Pancreas (tissue), 10 donors: ENCODE measurements at regions not wholly inside any gene's neighbourhood (a gene's known extent, or its start where the extent isn't known, plus 50 kb on each side); places are given as distances from the start of the nearest gene placed in this dataset.
A peak's percentile ranks its signal among the peaks of the same experiment; 100 is the strongest.
"Not testable (repeated sequence)": the region's sequence is repeated elsewhere in the genome, so short reads cannot be mapped to it uniquely, and the experiment has no call there.

Experiments used
- ATAC-seq, 4 donors: fragments of 200-7000 bp; cut with Tn5 transposase; one replicate each; pipeline versions ENCODE4 v1.8.0 to v1.9.1; 2020; ENCODE audit warnings: mild to moderate bottlenecking in 4 of 4, moderate library complexity in 4 of 4
- DNase-seq, 6 donors: peaks; one replicate each; pipeline ENCODE4 v3.0.0-alpha.2; 2020
- FAIRE-seq: peaks from 2 replicates; lab custom pipeline; 2012; peaks lifted over from hg19 to GRCh38; lab: Jason Lieb, UNC
- H3K27ac ChIP-seq, 4 donors: fragments of 200-600 bp; sonication (generic); 1 replicate in 3 of 4; 2 replicates in 1 of 4; pipeline versions ENCODE4 v1.5.0 to v1.8.0; 2020
- H3K27me3 ChIP-seq, 4 donors: fragments of 200-600 bp; one replicate each; pipeline ENCODE4 v1.8.0; 2021
- H3K36me3 ChIP-seq, 3 donors: fragments of 200-600 bp; sonication (generic) in 1 of 3; one replicate each; pipeline versions ENCODE4 v1.5.0 to v1.8.0; 2020 to 2021
- H3K4me1 ChIP-seq, 3 donors: fragments of 200-600 bp; one replicate each; pipeline ENCODE4 v1.8.0; 2021
- H3K4me3 ChIP-seq, 4 donors: fragments of 200-600 bp; sonication (generic) in 2 of 4; one replicate each; pipeline versions ENCODE4 v1.5.0 to v1.8.0; 2020 to 2021
- H3K9me3 ChIP-seq, 4 donors: fragments of 200-600 bp; one replicate each; pipeline ENCODE4 v1.8.0; 2021
- CTCF ChIP-seq, 4 donors: fragments of 200-600 bp; sonication (generic) in 3 of 4; IDR thresholded peaks; one replicate each; pipeline versions ENCODE4 v1.5.0 to v1.8.0; 2021; ENCODE audit warnings: antibody characterized with exemption in 4 of 4
- WGBS, 2 donors: extraction: QIAGEN DNeasy Blood & Tissue Kit; methylation state at CpG; one replicate each; pipeline ENCODE4 v1.1.7; 2013; 5-methylcytosine and 5-hydroxymethylcytosine counted together
- intact Hi-C, 3 donors: fragments of 100-400 bp; cut with DNase I; formaldehyde crosslinking; loops; one replicate each; pipeline versions ENCODE4 v1.11.1 to v1.14.2; 2022
- donor health status: healthy with polysubstance abuse.
- donor health status: DM: no; HTN: no; CAD: no; lungs with moderate emphysema.
- donor health status: DM: no; HTN: no; CAD: no.
- donor health status: control.
- donor health status: control.
- donor health status: Bipolar disorder and iron deficiency.
- donor health status: DM: yes; HTN: yes; CAD: no.
- donor health status: DM: no; HTN: no; CAD: no.
- donor health status: DM: no; HTN: no; CAD: no.
- donor health status: DM: yes; HTN: yes; CAD: no.

GRCh38 chr18:66252703-66253102 lies 351.2 kb downstream of the CDH19 start:
- 35 to 40% methylated on average over 1 of the region's 1 CpG for WGBS, 2 donors
- FAIRE-seq, result no peak
- no peaks in the 10 kb centered on the region for H3K4me1 ChIP-seq
- intact Hi-C loops, result no loop called here
- no peaks in the 10 kb centered on the region for H3K36me3 ChIP-seq
- no peak for ATAC-seq
- no peaks in the 10 kb centered on the region for H3K9me3 ChIP-seq
- H3K27me3 ChIP-seq, result no peaks in the 10 kb centered on the region
- TF ChIP-seq CTCF (IDR thresholded peaks at IDR 0.05), result no peak
- DNase-seq, result no peak
- H3K4me3 ChIP-seq, result no peak overlapping the region
- H3K27ac ChIP-seq, result no peak overlapping the region

- no peak for FAIRE-seq
- no peak for TF ChIP-seq CTCF (IDR thresholded peaks at IDR 0.05)
- no peak for ATAC-seq
These were observed 368.7 kb downstream of the CDH19 start for GRCh38 chr18:66235206-66235605.

GRCh38 chr18:66226782-66227181 lies 377.1 kb downstream of the CDH19 start:
- FAIRE-seq, result no peak
- WGBS, 2 donors, result 33 to 48% methylated on average over 2 of the region's 2 CpGs
- no peaks in the 10 kb centered on the region for H3K4me1 ChIP-seq
- no peak overlapping the region for H3K27ac ChIP-seq
- no peaks in the 10 kb centered on the region for H3K9me3 ChIP-seq
- no peak for TF ChIP-seq CTCF (IDR thresholded peaks at IDR 0.05)
- no peak for ATAC-seq
- no peaks in the 10 kb centered on the region for H3K27me3 ChIP-seq
- DNase-seq, result no peak
- H3K36me3 ChIP-seq, result no peaks in the 10 kb centered on the region
- H3K4me3 ChIP-seq, result no peak overlapping the region
- intact Hi-C loops, result no loop called here

More at GRCh38 chr18:66235206-66235605, 368.7 kb downstream of the CDH19 start:
- Histone ChIP-seq H3K9me3 (no peaks in the 10 kb centered on the region), H3K4me1 (no peaks in the 10 kb centered on the region), H3K36me3 (no peaks in the 10 kb centered on the region), H3K27me3 (no peaks in the 10 kb centered on the region), H3K4me3 (no peak overlapping the region), H3K27ac (no peak overlapping the region)
- WGBS, 2 donors, result 35 to 37% methylated on average over 2 of the region's 2 CpGs
- intact Hi-C loops, result no loop called here
- no peak for DNase-seq

GRCh38 chr18:66223317-66223716 lies 380.6 kb downstream of the CDH19 start:
- H3K4me3 ChIP-seq, H3K4me1 ChIP-seq, intact Hi-C loops, H3K27me3 ChIP-seq, FAIRE-seq, H3K9me3 ChIP-seq, ATAC-seq, H3K27ac ChIP-seq, H3K36me3 ChIP-seq: not testable (repeated sequence)
- WGBS, 2 donors, result 78 to 89% methylated on average over 12 of the region's 12 CpGs
- peak in 1 of 6 donors; percentile 36 for DNase-seq

- no peak overlapping the region for H3K27ac ChIP-seq
- no peak for ATAC-seq
- no peaks in the 10 kb centered on the region for H3K27me3 ChIP-seq
- no peaks in the 10 kb centered on the region for H3K36me3 ChIP-seq
- no peak for TF ChIP-seq CTCF (IDR thresholded peaks at IDR 0.05)
- WGBS, 2 donors, result 56 to 65% methylated on average over 1 of the region's 1 CpG
- H3K4me1 ChIP-seq, result no peaks in the 10 kb centered on the region
- H3K9me3 ChIP-seq, result no peaks in the 10 kb centered on the region
- intact Hi-C loops, result no loop called here
- H3K4me3 ChIP-seq, result no peak overlapping the region
- FAIRE-seq, result no peak
- DNase-seq, result no peak
These were observed 381.7 kb downstream of the CDH19 start for GRCh38 chr18:66222174-66222573.
